ENCODE measurements at regions not wholly inside any gene's neighbourhood (a gene's known extent, or its start where the extent isn't known, plus 50 kb on each side); places are given as distances from the start of the nearest gene placed in this dataset.
A peak's percentile ranks its signal among the peaks of the same experiment; 100 is the strongest.

- intact Hi-C loops (cut with micrococcal nuclease): no loop called here
- POLR2A ChIA-PET: no interaction called here
- Mint-ChIP-seq H3K9me3 (no peaks in the 10 kb centered on the region), H3K36me3 (no peaks in the 10 kb centered on the region), H3K27ac (no peak overlapping the region), H3K4me3 (no peak overlapping the region), H3K4me1 (ENCODE audit: low read depth) (no peaks in the 10 kb centered on the region), H3K27me3 (peaks cover 2% of the 10 kb centered on the region)
- CTCF ChIA-PET: no interaction called here
- DNase-seq: no peak
Measured at GRCh38 chr16:17543073-17543472, 72.3 kb upstream of the XYLT1 start.

- ChIA-PET CTCF (interaction anchor here (1.0 to 1.1 kb wide), 2 partner anchors 38 to 679 kb away, joined by 3 read pairs; no protein-coding TSS in a partner anchor), POLR2A (interaction anchor here (1.2 to 1.5 kb wide), 2 partner anchors 11 to 26 kb away, joined by 3 to 5 read pairs; no protein-coding TSS in a partner anchor)
- H3K9me3 Mint-ChIP-seq: no peaks in the 10 kb centered on the region
- H3K36me3 Mint-ChIP-seq: no peaks in the 10 kb centered on the region
- peaks cover 2% of the 10 kb centered on the region for H3K27me3 Mint-ChIP-seq
- H3K27ac Mint-ChIP-seq: no peak overlapping the region
- no peak for DNase-seq
- no peak overlapping the region for H3K4me3 Mint-ChIP-seq
- intact Hi-C loops (cut with micrococcal nuclease): no loop called here
- H3K4me1 Mint-ChIP-seq (ENCODE audit: low read depth): no peaks in the 10 kb centered on the region
Measured at GRCh38 chr16:17541324-17541723, 70.6 kb upstream of the XYLT1 start.

GRCh38 chr16:17538927-17539326 lies 68.2 kb upstream of the XYLT1 start:
- H3K4me3 Mint-ChIP-seq: no peak overlapping the region
- no peak for DNase-seq
- H3K27ac Mint-ChIP-seq: no peak overlapping the region
- POLR2A ChIA-PET: no interaction called here
- H3K9me3 Mint-ChIP-seq: no peaks in the 10 kb centered on the region
- H3K36me3 Mint-ChIP-seq: no peaks in the 10 kb centered on the region
- H3K4me1 Mint-ChIP-seq (ENCODE audit: low read depth): no peaks in the 10 kb centered on the region
- CTCF ChIA-PET: interaction anchor here (0.6 to 0.9 kb wide), 2 partner anchors 18 to 40 kb away, joined by 3 read pairs; no protein-coding TSS in a partner anchor
- intact Hi-C loops (cut with micrococcal nuclease): no loop called here
- peaks cover 2% of the 10 kb centered on the region for H3K27me3 Mint-ChIP-seq

- Mint-ChIP-seq H3K27me3 (no peaks in the 10 kb centered on the region), H3K9me3 (no peaks in the 10 kb centered on the region), H3K27ac (no peak overlapping the region), H3K4me1 (ENCODE audit: low read depth) (peaks cover 11% of the 10 kb centered on the region), H3K4me3 (no peak overlapping the region), H3K36me3 (no peaks in the 10 kb centered on the region)
- intact Hi-C loops (cut with micrococcal nuclease): no loop called here
- CTCF ChIA-PET: no interaction called here
- POLR2A ChIA-PET: no interaction called here
- no peak for DNase-seq
Measured at GRCh38 chr16:17532338-17532995, 61.7 kb upstream of the XYLT1 start.

GRCh38 chr16:17529982-17530760 lies 59.4 kb upstream of the XYLT1 start:
- intact Hi-C loops (cut with micrococcal nuclease): loop anchor here (1.0 kb wide), 1 partner anchor 56 kb away; no protein-coding TSS in a partner anchor
- Mint-ChIP-seq H3K4me1 (ENCODE audit: low read depth) (peaks cover 14% of the 10 kb centered on the region), H3K9me3 (no peaks in the 10 kb centered on the region), H3K27ac (peak overlapping the region; percentile 71), H3K36me3 (no peaks in the 10 kb centered on the region), H3K4me3 (peak overlapping the region; percentile 62), H3K27me3 (no peaks in the 10 kb centered on the region)
- peak; percentile 51 for DNase-seq
- ChIA-PET CTCF (no interaction called here), POLR2A (interaction anchor here (1.2 kb wide), 1 partner anchor 11 kb away, joined by 5 read pairs; no protein-coding TSS in a partner anchor)

- Mint-ChIP-seq H3K36me3 (no peaks in the 10 kb centered on the region), H3K4me3 (no peak overlapping the region), H3K27me3 (no peaks in the 10 kb centered on the region), H3K27ac (no peak overlapping the region), H3K9me3 (no peaks in the 10 kb centered on the region), H3K4me1 (ENCODE audit: low read depth) (peaks cover 14% of the 10 kb centered on the region)
- intact Hi-C loops (cut with micrococcal nuclease): no loop called here
- ChIA-PET POLR2A (no interaction called here), CTCF (no interaction called here)
- no peak for DNase-seq
Measured at GRCh38 chr16:17526956-17527937, 56.5 kb upstream of the XYLT1 start.

GRCh38 chr16:17524656-17525055 lies 53.9 kb upstream of the XYLT1 start:
- ChIA-PET CTCF (interaction anchor here (0.9 kb wide), 1 partner anchor 54 kb away, joined by 3 read pairs; no protein-coding TSS in a partner anchor), POLR2A (no interaction called here)
- Mint-ChIP-seq H3K27me3 (peaks cover 4% of the 10 kb centered on the region), H3K36me3 (no peaks in the 10 kb centered on the region), H3K4me3 (no peak overlapping the region), H3K27ac (no peak overlapping the region), H3K9me3 (no peaks in the 10 kb centered on the region), H3K4me1 (ENCODE audit: low read depth) (peaks cover 5% of the 10 kb centered on the region)
- intact Hi-C loops (cut with micrococcal nuclease): no loop called here
- no peak for DNase-seq

- H3K4me1 Mint-ChIP-seq (ENCODE audit: low read depth): no peaks in the 10 kb centered on the region
- CTCF ChIA-PET: no interaction called here
- H3K36me3 Mint-ChIP-seq: no peaks in the 10 kb centered on the region
- H3K27ac Mint-ChIP-seq: no peak overlapping the region
- no peak for DNase-seq
- H3K4me3 Mint-ChIP-seq: no peak overlapping the region
- POLR2A ChIA-PET: interaction anchor here (0.6 kb wide), 1 partner anchor 197 kb away, joined by 5 read pairs; no protein-coding TSS in a partner anchor
- peaks cover 17% of the 10 kb centered on the region for H3K27me3 Mint-ChIP-seq
- H3K9me3 Mint-ChIP-seq: no peaks in the 10 kb centered on the region
- intact Hi-C loops (cut with micrococcal nuclease): no loop called here
Measured at GRCh38 chr16:17520561-17520960, 49.8 kb upstream of the XYLT1 start.
